Amygdala (tissue), 56 donors: ENCODE measurements at regions not wholly inside any gene's neighbourhood (a gene's known extent, or its start where the extent isn't known, plus 50 kb on each side); places are given as distances from the start of the nearest gene placed in this dataset.

Experiments used
- DNase-seq, 56 donors: peaks; one replicate each; lab custom pipeline; 2025; lab: John Stamatoyannopoulos, UW

DNA sequence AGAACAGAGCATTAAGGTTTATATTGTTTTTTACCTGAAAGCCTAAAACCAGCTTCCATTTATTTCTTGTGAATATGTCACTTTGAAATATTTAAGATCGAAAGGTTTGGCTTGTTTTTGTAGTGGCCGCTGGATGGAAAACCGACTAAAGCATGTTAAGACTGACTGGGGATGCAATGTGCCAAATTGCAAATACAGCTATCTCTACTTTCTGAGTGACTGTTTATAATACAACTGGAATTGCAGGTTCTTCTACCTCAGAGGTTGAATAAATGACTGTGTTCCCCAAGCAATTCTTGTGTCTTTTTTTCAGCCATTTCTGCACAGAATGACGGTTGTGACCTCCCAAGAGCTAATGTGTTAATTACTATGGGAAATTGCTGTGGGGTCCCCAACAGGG, 50.0 kb upstream of the TMTC4 start:
- DNase-seq: no peak
